DMS153 (cell line): ENCODE measurements at regions not wholly inside any gene's neighbourhood (a gene's known extent, or its start where the extent isn't known, plus 50 kb on each side); places are given as distances from the start of the nearest gene placed in this dataset.
"Not testable (repeated sequence)": the region's sequence is repeated elsewhere in the genome, so short reads cannot be mapped to it uniquely, and the experiment has no call there.

Experiments used
- DNase-seq: peaks from one replicate; lab custom pipeline; 2025; lab: John Stamatoyannopoulos, UW

- no peak for DNase-seq
Measured at GRCh38 chr9:12271421-12271891, 421.7 kb upstream of the TYRP1 start.

GRCh38 chr9:12272471-12273120, 420.6 kb upstream of the TYRP1 start:
- DNase-seq = no peak

- DNase-seq = no peak
Measured at GRCh38 chr9:12274577-12274976, 418.6 kb upstream of the TYRP1 start.

- no peak for DNase-seq
Measured at GRCh38 chr9:12276505-12276904, 416.7 kb upstream of the TYRP1 start.

GRCh38 chr9:12289711-12290110, 403.5 kb upstream of the TYRP1 start:
- peak; percentile 6 for DNase-seq

- no peak for DNase-seq
Measured at GRCh38 chr9:12290166-12290869, 402.9 kb upstream of the TYRP1 start.

- no peak for DNase-seq
Measured at GRCh38 chr9:12305211-12305610, 388.0 kb upstream of the TYRP1 start.

- no peak for DNase-seq
Measured at GRCh38 chr9:12314589-12314988, 378.6 kb upstream of the TYRP1 start.

- DNase-seq = no peak
Measured at GRCh38 chr9:12318732-12319685, 374.2 kb upstream of the TYRP1 start.

GRCh38 chr9:12329623-12329985, 363.6 kb upstream of the TYRP1 start:
- no peak for DNase-seq

- not testable (repeated sequence) for DNase-seq
Measured at GRCh38 chr9:12333966-12334365, 359.2 kb upstream of the TYRP1 start.

GRCh38 chr9:12350775-12351174, 342.4 kb upstream of the TYRP1 start:
- no peak for DNase-seq

- DNase-seq = peak; percentile 20
Measured at GRCh38 chr9:12351293-12352044, 341.7 kb upstream of the TYRP1 start.

GRCh38 chr9:12352045-12352315, 341.2 kb upstream of the TYRP1 start:
- DNase-seq = no peak

GRCh38 chr9:12363439-12363838, 329.7 kb upstream of the TYRP1 start:
- DNase-seq = no peak

- no peak for DNase-seq
Measured at GRCh38 chr9:12368569-12368968, 324.6 kb upstream of the TYRP1 start.

GRCh38 chr9:12391839-12392509, 301.2 kb upstream of the TYRP1 start:
- no peak for DNase-seq

GRCh38 chr9:12394105-12394504, 299.1 kb upstream of the TYRP1 start:
- no peak for DNase-seq

GRCh38 chr9:12403721-12404120, 289.5 kb upstream of the TYRP1 start:
- DNase-seq = no peak

GRCh38 chr9:12413986-12414385, 279.2 kb upstream of the TYRP1 start:
- no peak for DNase-seq

- DNase-seq = no peak
Measured at GRCh38 chr9:12414514-12414913, 278.7 kb upstream of the TYRP1 start.

- DNase-seq = no peak
Measured at GRCh38 chr9:12415361-12415760, 277.8 kb upstream of the TYRP1 start.
